CD4-positive, alpha-beta T cell treated with Interleukin-1 beta for 1 hour (primary cell): ENCODE measurements at regions not wholly inside any gene's neighbourhood (a gene's known extent, or its start where the extent isn't known, plus 50 kb on each side); places are given as distances from the start of the nearest gene placed in this dataset.

Experiments
- DNase-seq, 2 donors: peaks; one replicate each; pipeline ENCODE4 v3.0.0-alpha.2; 2020 to 2022

- DNase-seq: no peak
Measured at GRCh38 chr10:123462246-123462645, 203.9 kb upstream of the GPR26 start.

- peak in 1 of 2 donors; percentile 2 for DNase-seq
Measured at GRCh38 chr10:123462756-123463155, 203.4 kb upstream of the GPR26 start.

GRCh38 chr10:123463181-123463580, 203.0 kb upstream of the GPR26 start:
- DNase-seq: no peak

- DNase-seq: no peak
Measured at GRCh38 chr10:123463698-123464097, 202.5 kb upstream of the GPR26 start.

GRCh38 chr10:123464430-123465323, 201.5 kb upstream of the GPR26 start:
- DNase-seq: no peak

- no peak for DNase-seq
Measured at GRCh38 chr10:123470336-123470921, 195.7 kb upstream of the GPR26 start.

- no peak for DNase-seq
Measured at GRCh38 chr10:123471811-123472210, 194.3 kb upstream of the GPR26 start.

- no peak for DNase-seq
Measured at GRCh38 chr10:123472606-123473005, 193.5 kb upstream of the GPR26 start.

- DNase-seq: no peak
Measured at GRCh38 chr10:123474700-123475099, 191.5 kb upstream of the GPR26 start.

GRCh38 chr10:123475466-123475865, 190.7 kb upstream of the GPR26 start:
- no peak for DNase-seq

GRCh38 chr10:123478116-123478515, 188.0 kb upstream of the GPR26 start:
- DNase-seq: no peak

- DNase-seq: no peak
Measured at GRCh38 chr10:123479640-123480039, 186.5 kb upstream of the GPR26 start.

- DNase-seq: no peak
Measured at GRCh38 chr10:123480344-123480743, 185.8 kb upstream of the GPR26 start.

- no peak for DNase-seq
Measured at GRCh38 chr10:123480845-123481244, 185.3 kb upstream of the GPR26 start.

- no peak for DNase-seq
Measured at GRCh38 chr10:123484722-123485121, 181.4 kb upstream of the GPR26 start.

GRCh38 chr10:123485341-123485960, 180.7 kb upstream of the GPR26 start:
- no peak for DNase-seq

- no peak for DNase-seq
Measured at GRCh38 chr10:123488436-123488835, 177.7 kb upstream of the GPR26 start.

GRCh38 chr10:123491364-123491763, 174.8 kb upstream of the GPR26 start:
- no peak for DNase-seq

GRCh38 chr10:123492016-123492415, 174.1 kb upstream of the GPR26 start:
- no peak for DNase-seq

- no peak for DNase-seq
Measured at GRCh38 chr10:123494301-123494808, 171.8 kb upstream of the GPR26 start.

GRCh38 chr10:123496375-123496774, 169.8 kb upstream of the GPR26 start:
- no peak for DNase-seq

GRCh38 chr10:123496996-123497660, 169.0 kb upstream of the GPR26 start:
- no peak for DNase-seq

- DNase-seq: no peak
Measured at GRCh38 chr10:123500110-123500509, 166.0 kb upstream of the GPR26 start.
